ENCODE measurements at regions not wholly inside any gene's neighbourhood (a gene's known extent, or its start where the extent isn't known, plus 50 kb on each side); places are given as distances from the start of the nearest gene placed in this dataset.

DNA sequence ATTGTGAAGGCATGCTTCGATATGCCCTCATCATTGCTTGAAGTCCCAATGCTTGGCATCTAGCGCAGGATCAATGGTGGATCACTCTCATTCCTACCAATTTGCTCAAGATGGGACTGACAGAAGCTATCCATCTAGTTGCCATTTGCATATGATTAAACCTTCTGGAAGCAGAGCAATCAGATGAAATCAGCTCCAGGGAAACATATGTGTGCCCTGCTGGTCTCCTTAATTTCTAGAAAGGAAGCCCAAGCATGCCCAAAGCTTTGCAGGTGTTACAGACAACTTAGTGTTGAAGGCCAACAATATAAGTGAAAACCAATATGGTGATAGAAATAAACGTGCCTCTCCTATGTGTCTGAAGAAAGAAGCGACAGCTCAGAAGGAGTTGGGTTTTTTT lies 350.0 kb upstream of the ERCC4 start (continued):
- TF ChIP-seq CTCF (conservative IDR thresholded peaks at IDR 0.05; ENCODE audit: low read depth in 2 of 2): no peak

GRCh38 chr16:13571036-13571435 lies 348.9 kb upstream of the ERCC4 start:
- H3K27ac Mint-ChIP-seq: no peak overlapping the region
- Histone ChIP-seq H3K4me2 (no peak overlapping the region), H3K36me3 (ENCODE audit: insufficient read depth) (no peaks in the 10 kb centered on the region), H2AFZ (no peak overlapping the region), H3K4me1 (ENCODE audit: insufficient read depth) (peaks cover 3% of the 10 kb centered on the region; the same call in 1 of the 2 replicates), H3K79me2 (replicated peaks; ENCODE audit: insufficient read depth) (no peaks in the 10 kb centered on the region), H3K27ac (ENCODE audit: low read depth) (no peak overlapping the region), H4K20me1 (replicated peaks; ENCODE audit: insufficient read depth) (no peaks in the 10 kb centered on the region), H3K9me2 (ENCODE audit: insufficient read depth) (no peaks in the 10 kb centered on the region; the same call in 1 of the 2 replicates), H3F3A (replicated peaks; ENCODE audit: low read depth) (no peaks in the 10 kb centered on the region), H3K27me3 (ENCODE audit: insufficient read depth) (no peaks in the 10 kb centered on the region), H3K4me3 (no peak overlapping the region)
- DNase-seq (ENCODE audit: low spot score) (no peak), ATAC-seq (no peak)
- peaks cover 3% of the 10 kb centered on the region for H3K27me3 Mint-ChIP-seq (ENCODE audit: insufficient read depth, low read depth, poor library complexity)
- H3K36me3 Mint-ChIP-seq (ENCODE audit: low read depth): no peaks in the 10 kb centered on the region
- no peak for TF ChIP-seq EZH2 (IDR thresholded peaks at IDR 0.05; ENCODE audit: low read depth, unreplicated experiment)
- no peak for TF ChIP-seq CREB1 (CRISPR knock-in tag; IDR thresholded peaks at IDR 0.05; ENCODE audit: low read depth)
- TF ChIP-seq, protein P1, sequence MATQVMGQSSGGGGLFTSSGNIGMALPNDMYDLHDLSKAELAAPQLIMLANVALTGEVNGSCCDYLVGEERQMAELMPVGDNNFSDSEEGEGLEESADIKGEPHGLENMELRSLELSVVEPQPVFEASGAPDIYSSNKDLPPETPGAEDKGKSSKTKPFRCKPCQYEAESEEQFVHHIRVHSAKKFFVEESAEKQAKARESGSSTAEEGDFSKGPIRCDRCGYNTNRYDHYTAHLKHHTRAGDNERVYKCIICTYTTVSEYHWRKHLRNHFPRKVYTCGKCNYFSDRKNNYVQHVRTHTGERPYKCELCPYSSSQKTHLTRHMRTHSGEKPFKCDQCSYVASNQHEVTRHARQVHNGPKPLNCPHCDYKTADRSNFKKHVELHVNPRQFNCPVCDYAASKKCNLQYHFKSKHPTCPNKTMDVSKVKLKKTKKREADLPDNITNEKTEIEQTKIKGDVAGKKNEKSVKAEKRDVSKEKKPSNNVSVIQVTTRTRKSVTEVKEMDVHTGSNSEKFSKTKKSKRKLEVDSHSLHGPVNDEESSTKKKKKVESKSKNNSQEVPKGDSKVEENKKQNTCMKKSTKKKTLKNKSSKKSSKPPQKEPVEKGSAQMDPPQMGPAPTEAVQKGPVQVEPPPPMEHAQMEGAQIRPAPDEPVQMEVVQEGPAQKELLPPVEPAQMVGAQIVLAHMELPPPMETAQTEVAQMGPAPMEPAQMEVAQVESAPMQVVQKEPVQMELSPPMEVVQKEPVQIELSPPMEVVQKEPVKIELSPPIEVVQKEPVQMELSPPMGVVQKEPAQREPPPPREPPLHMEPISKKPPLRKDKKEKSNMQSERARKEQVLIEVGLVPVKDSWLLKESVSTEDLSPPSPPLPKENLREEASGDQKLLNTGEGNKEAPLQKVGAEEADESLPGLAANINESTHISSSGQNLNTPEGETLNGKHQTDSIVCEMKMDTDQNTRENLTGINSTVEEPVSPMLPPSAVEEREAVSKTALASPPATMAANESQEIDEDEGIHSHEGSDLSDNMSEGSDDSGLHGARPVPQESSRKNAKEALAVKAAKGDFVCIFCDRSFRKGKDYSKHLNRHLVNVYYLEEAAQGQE (IDR thresholded peaks at IDR 0.05; ENCODE audit: unreplicated experiment): no peak
- TF ChIP-seq ZNF331 (CRISPR knock-in tag; IDR thresholded peaks at IDR 0.05; ENCODE audit: low read depth): no peak
- H3K4me1 Mint-ChIP-seq: peaks cover 12% of the 10 kb centered on the region
- H3K9me3 Mint-ChIP-seq: no peaks in the 10 kb centered on the region; the same call in 2 of the 3 replicates
- no peak overlapping the region for H3K4me3 Mint-ChIP-seq

- Mint-ChIP-seq H3K36me3 (ENCODE audit: low read depth) (peaks cover 4% of the 10 kb centered on the region; the same call in 1 of the 3 replicates), H3K4me1 (peaks cover 8% of the 10 kb centered on the region), H3K4me3 (no peak overlapping the region), H3K27ac (no peak overlapping the region), H3K9me3 (peaks cover 9% of the 10 kb centered on the region), H3K27me3 (ENCODE audit: insufficient read depth, low read depth, poor library complexity) (peaks cover 3% of the 10 kb centered on the region)
- H3K4me1 ChIP-seq (ENCODE audit: insufficient read depth): no peaks in the 10 kb centered on the region
- no peaks in the 10 kb centered on the region for H4K20me1 ChIP-seq (replicated peaks; ENCODE audit: insufficient read depth)
- H2AFZ ChIP-seq: no peak overlapping the region
- ATAC-seq (no peak), DNase-seq (ENCODE audit: low spot score) (no peak)
- no peaks in the 10 kb centered on the region for H3K27me3 ChIP-seq (ENCODE audit: insufficient read depth)
- no peak overlapping the region for H3K4me2 ChIP-seq
- H3K9me2 ChIP-seq (ENCODE audit: insufficient read depth): no peaks in the 10 kb centered on the region
- no peak overlapping the region for H3K4me3 ChIP-seq
- no peak for TF ChIP-seq STAT1 (IDR thresholded peaks at IDR 0.05; ENCODE audit: unreplicated experiment)
- no peak for TF ChIP-seq POLR2AphosphoS5 (IDR thresholded peaks at IDR 0.05; ENCODE audit: low read depth)
- no peak for TF ChIP-seq EZH2 (IDR thresholded peaks at IDR 0.05; ENCODE audit: low read depth, unreplicated experiment)
- TF ChIP-seq CTCF (conservative IDR thresholded peaks at IDR 0.05; ENCODE audit: low read depth in 2 of 2): no peak
- TF ChIP-seq EZH2phosphoT487 (IDR thresholded peaks at IDR 0.05; ENCODE audit: unreplicated experiment): no peak
- TF ChIP-seq NANOG (IDR thresholded peaks at IDR 0.05; ENCODE audit: borderline replicate concordance): no peak
- H3K36me3 ChIP-seq (ENCODE audit: insufficient read depth): no peaks in the 10 kb centered on the region
- no peak overlapping the region for H3K27ac ChIP-seq (ENCODE audit: low read depth)
- no peaks in the 10 kb centered on the region for H3F3A ChIP-seq (replicated peaks; ENCODE audit: low read depth)
- H3K79me2 ChIP-seq (replicated peaks; ENCODE audit: insufficient read depth): no peaks in the 10 kb centered on the region
These were observed 346.1 kb upstream of the ERCC4 start for GRCh38 chr16:13573903-13574302.
